SK-N-SH (cell line): ENCODE measurements at regions not wholly inside any gene's neighbourhood (a gene's known extent, or its start where the extent isn't known, plus 50 kb on each side); places are given as distances from the start of the nearest gene placed in this dataset.

Experiments
- EP300 ChIP-seq, 2 experiments: IDR thresholded peaks; 2 replicates each; pipeline versions ENCODE4 v1.4.0 to v1.6.1; 2012; ENCODE audit warnings: borderline replicate concordance in 1 of 2, low read depth in 1 of 2, low read length in 1 of 2
- POLR2AphosphoS5 ChIP-seq: IDR thresholded peaks from 2 replicates; pipeline ENCODE4 v1.6.1; 2012; ENCODE audit warnings: low read depth, low read length
- RFX5 ChIP-seq: IDR thresholded peaks from 2 replicates; pipeline ENCODE4 v1.6.1; 2012; ENCODE audit warnings: mild to moderate bottlenecking, improper control_type of control experiment, low read length
- TF ChIP-seq, protein P1 (sequence below): fragments of 200-600 bp; sonication (generic); IDR thresholded peaks from 2 replicates; pipeline ENCODE4 v1.6.1; 2017; ENCODE audit warnings: antibody characterized with exemption, mild to moderate bottlenecking, moderate library complexity
- TF ChIP-seq, protein P2 (sequence below): IDR thresholded peaks from 2 replicates; pipeline ENCODE4; 2012

DNA sequence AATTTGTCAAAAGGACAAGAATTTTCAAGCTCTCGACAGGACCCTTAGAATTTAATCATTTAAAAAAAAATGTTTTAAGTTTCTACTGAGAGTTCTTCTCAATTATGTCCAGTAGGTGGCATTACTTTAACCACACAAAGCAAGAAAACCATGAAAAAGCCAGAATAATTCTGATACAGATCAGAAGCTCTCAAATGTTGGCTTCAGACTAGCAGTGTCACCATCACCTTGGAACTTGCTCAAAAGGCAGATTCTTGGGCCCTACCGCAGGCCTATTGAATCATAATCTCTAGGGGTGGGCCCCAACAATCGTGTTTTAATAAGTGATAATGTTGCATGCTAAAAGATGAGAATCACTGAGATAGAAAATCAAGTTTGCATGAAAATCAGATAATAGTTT is 99.5 kb upstream of the KCNMB2 start:
- TF ChIP-seq, protein P1, sequence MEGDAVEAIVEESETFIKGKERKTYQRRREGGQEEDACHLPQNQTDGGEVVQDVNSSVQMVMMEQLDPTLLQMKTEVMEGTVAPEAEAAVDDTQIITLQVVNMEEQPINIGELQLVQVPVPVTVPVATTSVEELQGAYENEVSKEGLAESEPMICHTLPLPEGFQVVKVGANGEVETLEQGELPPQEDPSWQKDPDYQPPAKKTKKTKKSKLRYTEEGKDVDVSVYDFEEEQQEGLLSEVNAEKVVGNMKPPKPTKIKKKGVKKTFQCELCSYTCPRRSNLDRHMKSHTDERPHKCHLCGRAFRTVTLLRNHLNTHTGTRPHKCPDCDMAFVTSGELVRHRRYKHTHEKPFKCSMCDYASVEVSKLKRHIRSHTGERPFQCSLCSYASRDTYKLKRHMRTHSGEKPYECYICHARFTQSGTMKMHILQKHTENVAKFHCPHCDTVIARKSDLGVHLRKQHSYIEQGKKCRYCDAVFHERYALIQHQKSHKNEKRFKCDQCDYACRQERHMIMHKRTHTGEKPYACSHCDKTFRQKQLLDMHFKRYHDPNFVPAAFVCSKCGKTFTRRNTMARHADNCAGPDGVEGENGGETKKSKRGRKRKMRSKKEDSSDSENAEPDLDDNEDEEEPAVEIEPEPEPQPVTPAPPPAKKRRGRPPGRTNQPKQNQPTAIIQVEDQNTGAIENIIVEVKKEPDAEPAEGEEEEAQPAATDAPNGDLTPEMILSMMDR, result peak; percentile 79
- TF ChIP-seq POLR2AphosphoS5 (no peak), EP300 (IDR thresholded peaks at IDR 0.05; ENCODE audit: borderline replicate concordance in 1 of 2, low read depth in 1 of 2, low read length in 1 of 2) (no peak), RFX5 (no peak)
- TF ChIP-seq, protein P2, sequence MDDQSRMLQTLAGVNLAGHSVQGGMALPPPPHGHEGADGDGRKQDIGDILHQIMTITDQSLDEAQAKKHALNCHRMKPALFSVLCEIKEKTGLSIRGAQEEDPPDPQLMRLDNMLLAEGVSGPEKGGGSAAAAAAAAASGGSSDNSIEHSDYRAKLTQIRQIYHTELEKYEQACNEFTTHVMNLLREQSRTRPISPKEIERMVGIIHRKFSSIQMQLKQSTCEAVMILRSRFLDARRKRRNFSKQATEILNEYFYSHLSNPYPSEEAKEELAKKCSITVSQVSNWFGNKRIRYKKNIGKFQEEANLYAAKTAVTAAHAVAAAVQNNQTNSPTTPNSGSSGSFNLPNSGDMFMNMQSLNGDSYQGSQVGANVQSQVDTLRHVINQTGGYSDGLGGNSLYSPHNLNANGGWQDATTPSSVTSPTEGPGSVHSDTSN, result no peak
